DMS 273 treated with DMSO at 0.1 percent for 48 hours (cell line): ENCODE measurements at regions not wholly inside any gene's neighbourhood (a gene's known extent, or its start where the extent isn't known, plus 50 kb on each side); places are given as distances from the start of the nearest gene placed in this dataset.

ENCODE experiments used
- DNase-seq: peaks from one replicate; lab custom pipeline; 2025; lab: John Stamatoyannopoulos, UW

DNA sequence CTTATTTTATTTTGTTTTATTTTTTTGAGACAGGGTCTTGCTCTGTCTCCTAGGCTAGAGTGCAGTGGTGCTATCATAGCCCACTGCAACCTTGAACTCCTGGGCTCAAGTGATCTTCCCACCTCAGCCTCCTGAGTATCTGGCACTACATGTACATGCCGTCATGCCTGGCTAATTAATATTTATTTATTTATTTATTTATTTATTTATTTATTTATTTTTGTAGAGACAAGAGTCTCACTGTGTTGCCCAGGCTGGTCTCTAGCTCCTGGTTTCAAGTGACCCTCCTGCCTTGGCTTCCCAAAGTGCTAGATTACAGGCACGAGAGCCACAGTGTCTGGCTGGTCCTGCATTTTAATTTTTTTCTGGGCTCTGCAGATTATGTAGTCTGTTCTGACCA, 84.9 kb upstream of the BCOR start:
- DNase-seq, result no peak

- no peak for DNase-seq
These were observed 84.3 kb upstream of the BCOR start for GRCh38 chrX:40182095-40182494.

- DNase-seq, result no peak
These were observed 81.5 kb upstream of the BCOR start for GRCh38 chrX:40179283-40179682.

DNA sequence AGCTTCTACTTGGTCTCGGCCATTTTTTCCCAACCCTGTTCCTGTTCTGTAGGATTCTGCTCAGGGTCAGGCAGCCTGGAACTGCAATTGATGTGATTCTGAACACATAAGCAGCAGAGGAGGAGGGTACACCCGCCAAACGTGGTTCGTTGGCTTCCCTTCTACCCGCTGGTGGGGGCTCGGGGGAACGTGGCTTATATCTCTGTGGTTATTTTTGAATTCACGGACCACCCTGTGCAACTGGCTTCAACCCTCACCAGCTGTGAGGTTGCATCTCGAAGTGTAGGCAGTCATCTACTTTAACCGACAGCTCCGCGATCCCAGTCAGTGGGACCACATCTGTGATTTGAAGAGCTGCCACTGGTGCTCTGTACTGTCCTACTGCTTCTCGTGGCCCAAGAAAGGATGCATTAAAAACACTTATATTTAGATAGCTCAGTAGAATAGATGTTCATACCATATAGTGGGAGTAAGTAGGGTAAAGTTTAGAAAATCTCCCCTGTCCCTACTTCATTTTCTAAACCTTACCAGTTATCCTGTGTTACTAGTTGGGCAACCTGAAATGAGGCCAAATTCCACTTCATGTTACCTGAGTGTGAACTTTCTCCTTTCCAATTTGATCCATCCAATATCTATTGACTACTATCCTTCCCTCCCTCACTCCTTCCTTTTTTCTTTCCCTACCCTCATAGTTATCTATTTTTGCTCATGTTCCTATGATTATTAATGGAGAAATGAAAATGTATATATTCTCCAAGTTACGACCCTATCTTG, 80.4 kb upstream of the BCOR start:
- no peak for DNase-seq

DNA sequence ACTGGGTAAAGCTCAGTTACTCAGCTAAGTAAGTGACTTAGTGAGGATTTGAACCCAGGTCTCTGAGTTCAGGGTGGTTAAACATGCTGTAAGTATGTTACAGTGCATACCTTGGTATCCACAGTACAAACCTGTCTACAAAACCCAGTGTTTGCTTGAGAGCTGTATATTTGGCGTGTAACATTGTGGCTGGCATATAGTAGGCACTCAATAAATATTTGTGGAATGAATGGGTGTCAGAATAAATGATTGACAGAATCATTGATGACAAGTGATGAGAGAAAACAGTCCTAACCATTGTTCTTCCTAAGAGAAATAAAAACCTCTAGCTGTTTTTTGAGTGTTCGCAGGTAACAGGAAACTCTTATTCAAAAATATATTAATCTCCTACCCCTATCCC, 79.7 kb upstream of the BCOR start:
- no peak for DNase-seq

- DNase-seq, result no peak
These were observed 79.3 kb upstream of the BCOR start for GRCh38 chrX:40177117-40177430.

GRCh38 chrX:40176351-40177116, 78.8 kb upstream of the BCOR start:
- no peak for DNase-seq

DNA sequence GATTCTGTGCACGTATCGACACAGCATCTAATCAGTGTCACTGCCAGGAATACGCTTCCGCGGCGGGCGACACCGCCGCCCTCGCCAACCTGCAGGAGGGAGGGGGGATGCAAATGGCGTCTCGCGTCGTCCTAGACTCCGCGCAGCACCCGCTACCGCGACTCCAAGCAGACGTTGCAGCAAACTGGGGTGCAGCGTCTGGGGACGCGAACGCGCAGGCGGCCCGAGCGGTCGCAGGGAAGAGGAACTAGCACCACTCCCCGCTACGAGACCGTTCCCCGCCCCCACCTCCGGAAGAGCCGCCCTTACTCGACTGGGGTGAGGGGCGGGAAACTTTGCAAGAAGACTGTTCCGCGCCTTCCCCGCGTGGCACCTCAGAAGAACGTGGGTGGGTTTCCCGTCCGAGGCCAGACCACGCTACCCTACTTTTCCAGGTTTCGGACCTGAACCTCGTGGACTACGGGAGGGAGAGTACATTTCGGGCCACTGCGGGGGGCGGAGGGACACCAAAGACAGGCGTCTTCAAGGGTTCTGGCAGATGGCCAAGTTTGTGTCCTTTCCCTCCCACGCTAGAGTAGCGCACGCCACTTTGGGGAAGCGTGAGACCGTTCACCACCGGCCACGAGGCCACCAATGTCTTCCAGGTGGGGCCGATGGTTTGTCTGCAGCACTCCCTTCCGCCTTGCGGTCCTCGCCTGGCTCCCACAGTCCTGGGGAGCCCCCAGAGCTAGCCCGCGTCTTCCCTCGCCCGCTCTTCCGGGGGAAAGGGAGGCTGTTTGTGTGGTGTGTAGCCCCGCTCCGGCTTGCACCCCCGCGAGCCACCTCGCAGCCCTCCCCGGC, 78.0 kb upstream of the BCOR start:
- DNase-seq, result peak; percentile 44

GRCh38 chrX:40174854-40175510, 77.2 kb upstream of the BCOR start:
- no peak for DNase-seq

GRCh38 chrX:40174001-40174853, 76.5 kb upstream of the BCOR start:
- no peak for DNase-seq

DNA sequence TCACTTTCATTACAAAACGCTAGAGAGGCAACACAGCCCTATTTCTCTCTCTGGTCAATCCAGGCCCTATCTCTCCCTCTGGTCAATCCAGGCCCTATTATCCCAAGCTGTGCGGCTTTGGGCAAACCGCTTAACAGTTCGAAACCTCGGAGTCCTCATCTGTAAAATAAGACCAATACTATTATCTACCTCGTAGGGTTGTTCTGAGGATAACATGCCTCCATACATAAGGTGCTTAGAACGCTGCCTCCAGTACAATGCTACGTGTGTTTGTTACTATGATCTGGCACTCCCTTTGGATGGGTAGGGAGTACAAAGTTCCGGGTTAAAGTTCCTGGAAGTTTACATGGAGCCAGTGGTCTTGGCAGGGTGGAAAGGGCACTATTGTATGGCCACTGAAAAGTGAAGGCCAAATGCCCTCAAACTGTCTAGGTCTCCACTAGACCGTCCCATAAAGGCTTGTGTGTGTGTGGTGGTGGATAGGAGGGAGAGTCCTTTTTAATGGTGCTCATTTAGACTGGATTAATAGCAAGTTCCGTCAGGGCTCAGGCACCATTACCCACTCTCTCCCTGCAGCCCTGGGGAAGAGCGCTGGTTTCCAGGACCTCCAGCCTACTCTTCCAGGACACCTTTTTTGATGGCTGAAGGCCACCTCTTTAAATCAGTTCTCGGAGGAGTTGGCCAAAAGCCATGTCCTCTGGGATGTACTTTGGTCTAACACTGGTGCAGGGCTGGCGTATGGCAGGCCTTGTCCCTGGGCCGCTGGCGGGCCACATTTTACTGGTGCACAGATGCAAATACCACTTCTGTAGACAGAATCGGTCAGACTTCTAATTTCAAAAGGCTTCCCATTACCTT, 75.6 kb upstream of the BCOR start:
- DNase-seq, result no peak

DNA sequence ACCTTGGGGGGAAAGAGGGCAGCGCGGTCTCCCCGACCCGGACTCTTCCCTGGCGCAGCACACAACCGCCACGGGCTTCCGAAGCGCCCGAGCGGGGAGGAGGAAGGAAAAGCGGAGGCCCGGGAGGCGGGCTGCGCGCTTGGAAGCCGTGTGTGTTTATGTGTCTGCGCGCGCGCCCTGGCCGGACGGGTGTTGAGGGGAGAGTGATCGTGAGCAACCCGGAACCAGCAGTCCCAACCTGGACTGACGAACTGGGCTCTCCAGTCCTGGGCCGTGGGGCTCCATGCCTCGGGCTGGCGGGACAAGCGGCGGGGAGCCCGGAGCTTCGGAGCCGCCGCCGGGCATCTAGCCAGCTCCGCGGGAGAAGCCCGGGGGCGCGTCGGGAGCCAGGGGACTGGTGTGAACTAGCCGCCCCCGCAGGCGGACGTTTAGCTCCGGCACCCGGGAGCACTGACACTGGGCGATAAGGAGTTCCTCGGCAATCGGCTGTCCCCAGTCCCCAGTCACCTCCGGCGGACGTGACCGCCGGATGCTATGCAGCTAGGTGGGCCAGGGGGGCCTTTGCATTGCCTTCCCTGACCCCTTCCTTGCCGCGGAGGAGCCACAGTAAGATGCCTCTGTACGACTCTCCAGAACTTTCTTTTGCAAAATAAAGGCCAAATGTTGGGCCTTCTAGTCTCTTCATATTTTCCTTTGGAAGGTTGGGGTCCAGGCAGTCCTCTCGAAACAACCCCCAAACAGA, 74.8 kb upstream of the BCOR start:
- DNase-seq, result no peak

DNA sequence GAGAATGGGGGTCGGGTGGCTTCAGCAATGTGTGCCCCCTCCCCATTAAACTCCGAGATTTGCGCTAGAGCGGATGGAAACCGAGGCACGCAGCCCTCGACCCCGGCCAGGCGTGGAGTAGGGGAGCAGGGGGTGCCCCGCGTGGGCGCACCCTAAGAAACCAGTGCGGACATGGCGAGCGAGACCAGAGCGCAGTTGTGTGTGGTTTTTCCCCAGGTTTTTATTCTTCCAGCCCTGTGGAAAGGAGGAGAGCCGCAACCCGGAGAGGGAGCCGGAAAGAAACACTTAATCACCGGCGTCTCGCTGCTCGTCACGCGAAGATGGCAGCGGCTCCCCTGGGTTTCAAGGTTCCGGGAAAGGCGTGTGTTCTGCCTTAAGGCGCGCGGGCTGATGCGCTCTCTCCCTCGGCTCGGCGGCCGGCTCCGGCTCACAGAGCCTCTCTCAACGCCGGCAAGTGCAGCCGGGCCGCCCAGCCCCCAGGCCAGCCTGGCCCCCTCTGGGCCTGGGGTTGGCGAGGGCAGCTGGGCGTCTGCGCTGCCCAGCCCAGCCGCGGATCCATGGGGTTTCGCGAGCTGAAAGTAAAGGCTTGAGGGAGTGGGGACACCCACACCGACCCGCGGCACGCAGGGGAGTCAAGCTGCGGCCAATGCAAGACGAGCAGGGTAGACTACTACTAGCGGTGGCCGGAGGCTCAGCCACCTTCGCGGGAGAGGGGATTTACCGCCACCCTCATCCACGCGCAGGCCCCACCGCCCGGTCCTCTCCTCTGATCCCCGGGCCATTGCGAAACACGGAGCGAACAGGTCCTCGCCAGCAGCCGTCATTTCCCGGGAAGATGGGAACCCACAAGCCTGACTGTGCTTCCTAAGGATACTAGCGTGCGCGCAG, 74.0 kb upstream of the BCOR start:
- DNase-seq, result no peak

DNA sequence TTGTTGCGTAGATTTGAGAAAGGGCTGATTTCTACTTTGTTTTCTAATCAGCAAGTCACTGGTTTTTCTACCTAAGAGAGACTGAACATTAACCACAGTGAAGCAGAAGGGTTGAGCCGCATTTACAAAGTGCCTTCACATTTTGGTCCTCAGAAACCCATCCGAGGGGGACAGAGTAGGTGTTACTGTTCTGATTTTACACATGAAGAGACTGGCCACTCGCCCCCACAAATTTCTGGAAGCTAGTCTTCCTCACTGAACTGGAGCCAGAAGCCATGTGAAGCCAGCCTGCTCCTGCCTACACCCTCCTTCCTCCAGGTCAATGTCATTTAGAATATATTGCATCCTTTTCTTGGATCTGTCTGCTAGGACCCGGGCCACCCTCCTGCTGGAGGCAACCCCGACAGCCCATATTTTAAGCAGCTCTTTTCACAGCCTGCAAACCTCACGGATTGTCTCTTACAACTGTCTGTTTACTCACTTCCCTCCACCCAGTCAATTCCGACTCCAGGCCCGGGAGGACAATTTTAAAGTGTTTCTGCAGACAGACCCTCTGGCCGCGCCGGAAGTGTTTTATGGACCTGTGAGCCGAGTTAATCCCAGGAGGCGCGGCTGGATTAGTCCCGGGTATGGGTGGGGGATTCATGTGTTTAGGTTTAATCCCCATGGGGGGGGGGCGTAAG, 73.2 kb upstream of the BCOR start:
- DNase-seq, result no peak

GRCh38 chrX:40169193-40170101, 71.7 kb upstream of the BCOR start:
- peak; percentile 35 for DNase-seq

- no peak for DNase-seq
These were observed 70.8 kb upstream of the BCOR start for GRCh38 chrX:40168480-40169011.
